H9 (cell line): ENCODE measurements at regions not wholly inside any gene's neighbourhood (a gene's known extent, or its start where the extent isn't known, plus 50 kb on each side); places are given as distances from the start of the nearest gene placed in this dataset.

ENCODE experiments used
- DNase-seq: peaks from one replicate; pipeline ENCODE4 v3.0.0-alpha.2; 2017
- H2AFZ ChIP-seq: one replicate; pipeline ENCODE4 v1.6.1; 2013; ENCODE audit warnings: mild to moderate bottlenecking, low read length, control low read depth, moderate library complexity
- H2AK5ac ChIP-seq: 2 replicates; pipeline ENCODE4 v1.6.1; 2013; ENCODE audit warnings: low read length, control low read depth, mixed read lengths; ENCODE audit not compliant: insufficient read length
- H2BK120ac ChIP-seq: one replicate; pipeline ENCODE4 v1.6.1; 2013; ENCODE audit warnings: low read depth, mild to moderate bottlenecking, low read length, control low read depth, inconsistent platforms; ENCODE audit not compliant: poor library complexity, severe bottlenecking
- H2BK12ac ChIP-seq: 2 replicates; pipeline ENCODE4 v1.6.1; 2013; ENCODE audit warnings: low read length, control low read depth, mixed read lengths, low read depth; ENCODE audit not compliant: insufficient read length
- H2BK15ac ChIP-seq: 2 replicates; pipeline ENCODE4 v1.6.1; 2013; ENCODE audit warnings: low read depth, low read length, control low read depth
- H2BK20ac ChIP-seq: one replicate; pipeline ENCODE4 v1.6.1; 2013; ENCODE audit warnings: low read depth, mild to moderate bottlenecking, low read length, control low read depth, inconsistent platforms; ENCODE audit not compliant: poor library complexity, severe bottlenecking
- H2BK5ac ChIP-seq: 2 replicates; pipeline ENCODE4 v1.6.1; 2013; ENCODE audit warnings: low read length, control low read depth, mixed read lengths; ENCODE audit not compliant: insufficient read length
- H3K14ac ChIP-seq: 2 replicates; pipeline ENCODE4 v1.6.1; 2013; ENCODE audit warnings: low read length, control low read depth; ENCODE audit not compliant: insufficient read depth
- H3K18ac ChIP-seq: 2 replicates; pipeline ENCODE4 v1.6.1; 2013; ENCODE audit warnings: low read depth, mild to moderate bottlenecking, mixed read lengths, low read length, control low read depth; ENCODE audit not compliant: insufficient read length
- H3K23ac ChIP-seq: 2 replicates; pipeline ENCODE4 v1.6.1; 2013; ENCODE audit warnings: low read length, control low read depth, mixed read lengths, low read depth; ENCODE audit not compliant: insufficient read length
- H3K23me2 ChIP-seq: 2 replicates; pipeline ENCODE4 v1.6.1; 2013; ENCODE audit warnings: low read depth, mild to moderate bottlenecking, mixed read lengths, low read length, control low read depth; ENCODE audit not compliant: insufficient read length, poor library complexity, severe bottlenecking
- H3K27ac ChIP-seq: 2 replicates; pipeline ENCODE4 v1.5.1; 2013; ENCODE audit warnings: low read length, control low read depth, mixed read lengths, low read depth; ENCODE audit not compliant: insufficient read length
- H3K27me3 ChIP-seq: 2 replicates; pipeline ENCODE4 v1.6.1; 2013; ENCODE audit warnings: low read length, control low read depth, inconsistent platforms; ENCODE audit not compliant: insufficient read depth
- H3K4ac ChIP-seq: 2 replicates; pipeline ENCODE4 v1.6.1; 2013; ENCODE audit warnings: low read depth, mild to moderate bottlenecking, control low read depth, inconsistent platforms, low read length, moderate library complexity
- H3K4me1 ChIP-seq: 2 replicates; pipeline ENCODE4 v1.6.1; 2013; ENCODE audit warnings: low read length, control low read depth, inconsistent platforms; ENCODE audit not compliant: insufficient read depth
- H3K4me2 ChIP-seq: 2 replicates; pipeline ENCODE4 v1.6.1; 2013; ENCODE audit warnings: low read length, control low read depth, mixed read lengths; ENCODE audit not compliant: insufficient read length, insufficient read depth
- H3K56ac ChIP-seq: 2 replicates; pipeline ENCODE4 v1.6.1; 2013; ENCODE audit warnings: low read depth, mild to moderate bottlenecking, mixed read lengths, low read length, control low read depth; ENCODE audit not compliant: insufficient read length
- H3K79me1 ChIP-seq: 2 replicates; pipeline ENCODE4 v1.6.1; 2013; ENCODE audit warnings: low read depth, mild to moderate bottlenecking, moderate library complexity, low read length, control low read depth, inconsistent platforms; ENCODE audit not compliant: insufficient read depth, poor library complexity, severe bottlenecking
- H3K79me2 ChIP-seq: 2 replicates; pipeline ENCODE4 v1.6.1; 2013; ENCODE audit warnings: low read length, control low read depth, inconsistent platforms; ENCODE audit not compliant: insufficient read depth
- H3K9ac ChIP-seq: 2 replicates; pipeline ENCODE4 v1.6.1; 2013; ENCODE audit warnings: low read length, control low read depth, mixed read lengths; ENCODE audit not compliant: insufficient read length; ENCODE audit errors: extremely low read depth
- H3K9me3 ChIP-seq: one replicate; pipeline ENCODE4 v1.6.1; 2013; ENCODE audit warnings: low read depth, low read length, inconsistent platforms; ENCODE audit not compliant: control insufficient read depth
- H3T11ph ChIP-seq: one replicate; pipeline ENCODE4 v1.6.1; 2013; ENCODE audit warnings: mild to moderate bottlenecking, low read length, control low read depth, inconsistent platforms
- H4K20me1 ChIP-seq: one replicate; pipeline ENCODE4 v1.6.1; 2013; ENCODE audit not compliant: control insufficient read depth, insufficient read length, insufficient read depth
- H4K5ac ChIP-seq: 2 replicates; pipeline ENCODE4 v1.6.1; 2013; ENCODE audit warnings: low read depth, mild to moderate bottlenecking, mixed read lengths, low read length, control low read depth; ENCODE audit not compliant: insufficient read length
- H4K8ac ChIP-seq: replicated peaks from 2 replicates; pipeline ENCODE4 v1.6.1; 2013; ENCODE audit warnings: low read length, control low read depth, mixed read lengths, low read depth; ENCODE audit not compliant: insufficient read length
- H4K91ac ChIP-seq: 2 replicates; pipeline ENCODE4 v1.6.1; 2013; ENCODE audit warnings: low read depth, mild to moderate bottlenecking, moderate library complexity, mixed read lengths, low read length, control low read depth; ENCODE audit not compliant: insufficient read length
- H3K27ac Mint-ChIP-seq, 3 experiments: 2 replicates in 2 of 3; 3 replicates in 1 of 3; pipeline ENCODE4 v1.8.0; 2020 to 2021; ENCODE audit warnings: mixed read lengths in 3 of 3, mild to moderate bottlenecking in 1 of 3, moderate library complexity in 1 of 3
- H3K27me3 Mint-ChIP-seq: 2 replicates; pipeline ENCODE4 v1.8.0; 2021; ENCODE audit warnings: low read depth, mild to moderate bottlenecking, moderate library complexity, mixed read lengths
- H3K36me3 Mint-ChIP-seq, 3 experiments: 2 replicates in 2 of 3; 3 replicates in 1 of 3; pipeline ENCODE4 v1.8.0; 2020 to 2021; ENCODE audit warnings: low read depth in 3 of 3, mixed read lengths in 3 of 3; ENCODE audit not compliant: insufficient read depth in 1 of 3
- H3K4me1 Mint-ChIP-seq, 2 experiments: 2 replicates each; pipeline ENCODE4 v1.8.0; 2020; ENCODE audit warnings: mixed read lengths in 2 of 2
- H3K4me3 Mint-ChIP-seq, 2 experiments: 2 replicates in 1 of 2; 3 replicates in 1 of 2; pipeline ENCODE4 v1.8.0; 2020 to 2021; ENCODE audit warnings: mild to moderate bottlenecking in 2 of 2, mixed read lengths in 2 of 2, moderate library complexity in 1 of 2
- H3K9me3 Mint-ChIP-seq, 2 experiments: 2 replicates in 1 of 2; 3 replicates in 1 of 2; pipeline ENCODE4 v1.8.0; 2020; ENCODE audit warnings: mild to moderate bottlenecking in 2 of 2, mixed read lengths in 2 of 2, moderate library complexity in 1 of 2
- CTCF ChIP-seq: fragments of 200-600 bp; sonication (generic); conservative IDR thresholded peaks from 3 replicates; pipeline ENCODE4 v1.8.0; 2021; ENCODE audit warnings: antibody characterized with exemption, mild to moderate bottlenecking
- WGBS: extraction: QIAGEN DNeasy Blood & Tissue Kit; methylation state at CpG from one replicate; pipeline ENCODE4 v1.1.7; 2013; ENCODE audit warnings: missing lambda C conversion rate, low lambda C conversion rate, mixed read lengths; ENCODE audit not compliant: insufficient read length; ENCODE audit errors: extremely low coverage; 5-methylcytosine and 5-hydroxymethylcytosine counted together

DNA sequence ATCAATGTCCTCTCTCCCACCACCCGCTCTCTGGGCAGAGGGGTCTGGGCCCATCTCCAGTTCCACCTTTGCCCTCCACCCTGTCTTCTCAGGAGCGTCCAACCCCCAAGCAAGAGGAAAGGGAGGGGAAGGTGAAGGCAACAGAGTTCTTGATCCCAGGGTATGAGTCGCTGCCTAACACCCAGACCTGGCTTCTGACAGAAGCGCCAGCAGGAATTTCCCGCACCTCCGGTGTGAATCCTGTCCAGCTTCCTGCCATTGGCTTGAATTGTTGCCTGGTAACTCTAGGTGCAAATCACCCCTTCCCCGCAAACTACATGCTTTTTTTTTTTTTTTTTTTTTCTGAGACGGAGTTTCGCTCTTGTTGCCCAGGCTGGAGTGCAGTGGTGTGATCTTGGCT lies 84.2 kb upstream of the IER5L start:
- Histone ChIP-seq H3K56ac (no peak overlapping the region), H3K27ac (no peak overlapping the region), H3T11ph (no peak overlapping the region), H3K4me2 (no peak overlapping the region), H3K14ac (no peak overlapping the region), H2BK120ac (no peak overlapping the region), H4K20me1 (no peaks in the 10 kb centered on the region), H3K23me2 (no peaks in the 10 kb centered on the region), H2BK15ac (no peak overlapping the region), H2AFZ (no peak overlapping the region), H3K18ac (no peak overlapping the region), H4K5ac (no peak overlapping the region), H3K27me3 (peaks cover 15% of the 10 kb centered on the region; the same call in 1 of the 2 replicates), H3K79me1 (no peaks in the 10 kb centered on the region), H3K9ac (no peak overlapping the region), H3K23ac (no peak overlapping the region), H4K91ac (no peak overlapping the region), H4K8ac (no peak overlapping the region), H3K9me3 (no peaks in the 10 kb centered on the region), H2BK12ac (no peak overlapping the region), H3K79me2 (no peaks in the 10 kb centered on the region), H2AK5ac (no peak overlapping the region), H3K4ac (no peak overlapping the region), H2BK5ac (no peak overlapping the region), H2BK20ac (no peak overlapping the region), H3K4me1 (no peaks in the 10 kb centered on the region; the same call in 1 of the 2 replicates)
- TF ChIP-seq CTCF, result no peak
- Mint-ChIP-seq H3K36me3 (no peaks in the 10 kb centered on the region; a peak in 1 of 7 replicates), H3K27me3 (peaks cover 53% of the 10 kb centered on the region), H3K27ac (no peak overlapping the region; a peak in 1 of 7 replicates), H3K9me3 (peaks cover 3 to 4% of the 10 kb centered on the region in 2 experiments; a peak in 4 of 5 replicates), H3K4me3 (no peak overlapping the region; a peak in 1 of 5 replicates), H3K4me1 (peaks cover 14 to 41% of the 10 kb centered on the region in 2 experiments)
- DNase-seq, result no peak
- no CpG with 5 or more reads among the region's 9 CpGs for WGBS
